ENCODE measurements at regions not wholly inside any gene's neighbourhood (a gene's known extent, or its start where the extent isn't known, plus 50 kb on each side); places are given as distances from the start of the nearest gene placed in this dataset.
A peak's percentile ranks its signal among the peaks of the same experiment; 100 is the strongest.

DNA sequence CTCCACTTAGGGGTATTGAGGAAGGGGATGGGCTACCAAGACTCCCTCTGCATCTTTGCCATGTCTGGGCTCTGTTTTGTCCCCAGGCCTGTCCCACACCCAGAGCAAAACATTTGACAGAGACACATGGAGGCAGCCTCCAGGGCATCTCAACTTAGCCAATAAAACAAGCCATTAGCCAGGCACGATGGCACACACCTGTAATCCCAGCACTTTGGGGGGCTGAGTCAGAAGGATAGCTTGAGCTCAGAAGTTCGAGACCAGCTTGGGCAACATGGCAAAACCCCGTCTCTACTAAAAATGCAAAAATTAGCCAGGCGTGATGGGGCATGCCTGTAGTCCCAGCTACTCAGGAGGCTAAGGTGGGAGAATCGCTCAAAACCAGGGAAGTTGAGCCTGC lies 120.3 kb upstream of the IPO9 start:
- DNase-seq (ENCODE audit: low read depth), result no peak

DNA sequence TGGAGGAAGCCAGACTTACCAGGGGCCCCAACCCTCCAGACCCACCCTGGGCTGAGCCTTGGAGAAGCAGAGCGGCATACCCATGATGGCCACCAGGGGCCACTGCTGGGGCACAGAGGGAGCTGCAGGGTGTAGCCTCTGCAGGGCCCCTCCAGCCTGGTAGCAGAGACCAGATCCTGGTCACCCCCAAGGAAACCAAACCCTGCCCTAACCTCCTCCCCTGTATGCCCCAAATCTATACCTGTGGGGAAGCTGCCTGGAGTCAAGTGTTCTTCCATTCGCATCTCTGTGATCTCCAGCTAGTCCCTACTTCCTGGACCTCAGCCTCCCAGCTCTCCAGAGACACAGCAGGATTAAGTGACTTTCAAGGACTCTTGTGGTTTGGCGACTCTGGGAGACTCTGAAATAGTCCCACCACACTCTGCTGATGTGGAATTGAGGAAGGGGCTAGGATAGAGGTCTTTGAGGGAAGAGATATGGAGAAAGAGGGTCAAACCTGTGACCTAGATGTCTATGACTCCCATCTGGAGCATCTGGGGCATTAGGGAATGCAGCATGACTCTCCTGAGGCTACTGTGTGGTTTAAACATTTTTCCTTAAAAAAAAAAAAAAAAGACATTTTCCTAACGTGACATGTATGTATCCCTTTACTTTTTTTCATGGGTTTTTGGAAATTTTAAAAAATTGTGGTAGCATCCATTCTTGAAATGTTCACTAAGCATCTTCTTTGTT lies 119.2 kb upstream of the IPO9 start:
- peak; percentile 10 for DNase-seq (ENCODE audit: low read depth)

DNA sequence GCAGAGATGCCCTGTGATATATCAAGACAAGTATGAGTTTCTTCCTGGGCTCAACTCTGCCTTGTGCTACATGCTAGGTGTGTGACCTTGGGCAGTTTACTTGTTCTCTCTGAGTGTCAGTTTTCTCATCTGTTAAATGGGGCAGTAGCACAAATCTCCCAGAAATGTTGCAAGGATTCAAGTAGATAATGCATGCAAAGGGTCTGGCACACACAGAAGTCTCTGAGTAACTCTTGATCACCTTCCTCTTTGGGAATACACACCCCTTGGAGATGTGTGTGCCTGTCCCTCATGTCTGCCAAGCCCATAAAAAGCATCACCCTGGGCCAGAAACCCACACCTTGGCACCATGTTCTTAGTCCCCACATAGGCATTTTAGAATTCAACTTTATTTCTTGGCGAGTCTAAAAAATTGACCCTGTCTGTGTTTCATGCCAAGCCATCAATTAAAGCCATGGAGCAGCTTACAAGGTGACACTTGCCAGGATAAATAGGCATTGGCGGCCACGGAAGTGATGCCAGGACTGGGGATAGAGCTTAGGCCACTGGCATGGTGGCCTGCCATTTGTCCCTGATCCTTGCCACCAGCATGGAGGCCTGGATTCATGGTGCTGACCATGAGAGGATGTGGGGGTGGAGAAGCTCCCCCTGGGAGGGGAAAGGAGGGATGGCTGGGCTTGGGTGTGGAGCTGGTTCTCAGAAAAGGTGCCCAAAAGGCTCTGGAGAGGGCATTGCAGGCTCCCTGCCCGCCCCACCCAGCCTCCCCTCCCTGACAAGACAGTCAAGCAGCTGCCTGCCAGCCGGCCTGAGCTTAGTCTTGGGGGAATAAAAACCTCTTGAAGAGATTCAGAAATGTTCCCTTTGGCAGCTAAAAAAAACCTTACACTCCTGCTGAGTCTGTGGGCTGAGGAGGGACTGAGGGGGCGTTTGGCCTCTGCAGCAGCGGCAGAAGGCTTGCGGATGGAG lies 118.0 kb upstream of the IPO9 start:
- no peak for DNase-seq (ENCODE audit: low read depth)

DNA sequence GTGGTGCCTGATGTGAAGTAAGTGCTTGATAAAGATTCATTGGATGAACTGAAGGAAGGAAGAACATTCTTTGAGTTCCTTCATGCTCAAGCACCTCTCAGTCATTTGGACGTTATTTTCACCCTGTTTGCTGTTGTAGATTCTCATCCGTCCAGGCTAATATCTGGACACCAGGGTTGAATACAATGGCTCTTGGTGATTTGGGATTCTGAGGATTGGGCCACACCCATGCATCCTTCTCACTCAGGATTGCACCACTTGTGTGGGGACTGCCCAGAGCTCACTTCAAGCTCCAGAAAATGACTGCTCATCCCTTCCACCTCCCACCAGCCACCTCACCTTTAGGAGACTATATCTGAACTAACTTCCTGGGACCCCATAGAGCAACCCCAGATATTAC lies 117.1 kb upstream of the IPO9 start:
- no peak for DNase-seq (ENCODE audit: low read depth)

DNA sequence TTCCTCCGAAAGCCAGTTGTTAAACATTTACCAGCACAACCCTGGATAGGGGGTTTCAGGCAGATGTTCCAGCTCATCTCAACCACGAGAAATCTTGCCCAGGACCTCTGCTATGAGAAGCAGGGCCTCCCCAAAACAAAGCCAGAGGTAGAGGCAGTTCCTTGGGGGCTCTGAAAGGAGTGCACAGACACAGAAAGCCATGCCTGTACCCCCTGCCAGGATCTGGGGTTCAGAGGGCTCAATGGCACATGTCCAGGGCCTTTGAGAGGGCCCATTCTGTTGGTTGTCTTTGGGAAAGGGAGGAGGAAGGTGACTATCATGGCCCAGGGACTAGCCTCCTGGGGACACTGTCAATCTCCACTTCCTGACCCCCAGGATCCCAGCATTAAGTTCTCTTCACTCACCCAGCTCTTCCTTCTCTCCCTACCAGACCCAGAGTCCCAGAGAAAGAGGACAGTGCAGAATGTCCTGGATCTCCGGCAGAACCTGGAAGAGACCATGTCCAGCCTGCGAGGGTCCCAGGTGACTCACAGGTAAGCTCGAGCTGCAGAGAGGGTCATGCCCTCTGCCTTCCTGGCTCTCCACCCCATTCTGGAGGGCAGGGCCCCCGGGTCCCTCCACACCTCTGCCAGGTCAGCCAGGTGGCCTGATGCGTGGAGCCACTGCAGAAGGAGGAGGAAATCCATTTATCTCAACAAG lies 116.4 kb upstream of the IPO9 start:
- no peak for DNase-seq (ENCODE audit: low read depth)

DNA sequence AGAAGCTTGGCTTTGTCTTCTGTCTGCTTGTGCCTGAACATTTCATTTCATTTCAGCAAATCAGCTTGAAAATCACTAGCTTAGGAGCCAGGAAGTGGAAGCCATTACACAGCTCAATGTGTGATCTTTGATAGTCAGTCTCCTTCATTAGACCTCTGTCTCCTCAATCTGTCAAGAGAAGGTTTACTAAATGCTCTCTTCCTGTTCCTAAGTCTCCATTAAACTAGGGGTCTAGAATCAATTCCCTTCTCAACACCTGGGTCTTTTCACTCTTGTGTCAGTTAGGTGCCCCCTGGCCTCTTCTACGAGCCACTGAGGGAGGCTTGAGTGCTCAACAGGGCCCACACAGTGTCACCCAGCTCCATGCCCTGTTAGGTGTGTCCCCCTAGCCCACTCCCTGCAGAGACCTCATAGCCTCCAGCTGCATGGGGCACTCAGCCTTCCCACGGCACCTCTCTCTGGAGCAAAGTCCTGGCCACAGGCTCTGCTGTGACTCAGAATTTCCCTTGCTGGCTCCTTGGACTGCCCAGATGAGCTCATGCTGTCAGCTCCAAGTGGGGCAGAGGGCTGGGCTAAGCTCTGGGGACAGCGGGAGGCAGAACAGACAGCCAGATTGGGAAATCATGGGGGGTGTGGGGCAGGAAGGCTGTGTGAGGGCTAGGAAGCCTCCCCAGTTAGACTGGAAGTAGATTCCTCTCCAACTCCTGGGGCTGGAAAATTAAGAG lies 115.7 kb upstream of the IPO9 start:
- DNase-seq (ENCODE audit: low read depth), result no peak

DNA sequence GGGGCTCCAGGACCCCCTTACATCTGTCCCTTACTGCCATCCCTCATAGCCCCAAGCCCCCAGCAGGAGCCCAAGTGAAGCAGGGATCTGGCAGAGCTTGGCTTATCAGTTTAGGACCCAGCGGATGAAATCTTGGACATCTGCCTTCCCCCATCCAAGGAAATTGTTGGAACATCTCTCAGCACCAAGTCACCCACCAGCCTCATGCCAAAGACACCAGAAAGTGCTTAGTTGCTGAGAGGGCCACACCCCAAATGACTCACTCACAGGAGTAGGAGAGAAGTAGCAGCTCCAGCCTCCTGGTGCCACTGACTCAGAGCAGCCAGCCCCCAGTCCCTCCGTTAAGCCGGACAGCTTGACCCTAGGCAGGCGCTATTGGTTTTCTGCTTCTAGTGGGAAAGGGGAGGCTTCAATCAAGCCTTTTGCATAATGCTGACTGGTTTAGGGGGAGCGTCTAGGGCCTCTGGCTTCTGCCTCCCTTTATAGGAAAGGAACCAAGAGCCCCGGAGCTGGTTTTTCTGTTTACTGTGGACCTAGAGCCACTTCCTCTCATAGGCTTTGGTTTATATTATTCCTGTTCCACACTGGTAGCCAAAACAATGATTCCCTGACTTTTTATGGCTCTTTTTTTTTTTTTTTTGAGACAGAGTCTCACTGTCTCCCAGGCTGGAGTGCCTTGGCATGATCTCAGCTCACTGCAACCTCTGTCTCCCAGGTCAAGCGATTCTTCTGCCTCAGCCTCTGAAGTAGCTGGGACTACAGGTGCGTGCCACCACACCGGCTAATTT lies 114.2 kb upstream of the IPO9 start:
- no peak for DNase-seq (ENCODE audit: low read depth)

DNA sequence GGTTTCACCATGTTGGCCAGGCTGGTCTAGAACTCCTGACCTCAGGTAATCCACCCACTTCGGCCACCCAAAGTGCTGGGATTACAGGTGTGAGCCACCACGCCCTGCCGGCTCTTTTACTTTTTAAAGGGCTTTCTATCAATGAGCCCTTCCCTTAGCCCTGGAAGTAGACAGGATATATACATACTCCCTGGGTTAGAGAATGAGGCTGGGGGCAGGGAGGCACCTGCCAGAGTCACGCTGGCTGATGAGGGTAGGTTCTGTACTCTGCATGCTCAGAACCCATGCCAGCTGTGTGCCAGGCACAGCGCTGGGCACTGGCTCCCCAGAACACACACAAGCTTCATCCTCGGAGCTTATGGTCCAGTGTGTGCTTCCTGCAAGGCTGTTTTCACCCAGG lies 113.6 kb upstream of the IPO9 start:
- no peak for DNase-seq (ENCODE audit: low read depth)

DNA sequence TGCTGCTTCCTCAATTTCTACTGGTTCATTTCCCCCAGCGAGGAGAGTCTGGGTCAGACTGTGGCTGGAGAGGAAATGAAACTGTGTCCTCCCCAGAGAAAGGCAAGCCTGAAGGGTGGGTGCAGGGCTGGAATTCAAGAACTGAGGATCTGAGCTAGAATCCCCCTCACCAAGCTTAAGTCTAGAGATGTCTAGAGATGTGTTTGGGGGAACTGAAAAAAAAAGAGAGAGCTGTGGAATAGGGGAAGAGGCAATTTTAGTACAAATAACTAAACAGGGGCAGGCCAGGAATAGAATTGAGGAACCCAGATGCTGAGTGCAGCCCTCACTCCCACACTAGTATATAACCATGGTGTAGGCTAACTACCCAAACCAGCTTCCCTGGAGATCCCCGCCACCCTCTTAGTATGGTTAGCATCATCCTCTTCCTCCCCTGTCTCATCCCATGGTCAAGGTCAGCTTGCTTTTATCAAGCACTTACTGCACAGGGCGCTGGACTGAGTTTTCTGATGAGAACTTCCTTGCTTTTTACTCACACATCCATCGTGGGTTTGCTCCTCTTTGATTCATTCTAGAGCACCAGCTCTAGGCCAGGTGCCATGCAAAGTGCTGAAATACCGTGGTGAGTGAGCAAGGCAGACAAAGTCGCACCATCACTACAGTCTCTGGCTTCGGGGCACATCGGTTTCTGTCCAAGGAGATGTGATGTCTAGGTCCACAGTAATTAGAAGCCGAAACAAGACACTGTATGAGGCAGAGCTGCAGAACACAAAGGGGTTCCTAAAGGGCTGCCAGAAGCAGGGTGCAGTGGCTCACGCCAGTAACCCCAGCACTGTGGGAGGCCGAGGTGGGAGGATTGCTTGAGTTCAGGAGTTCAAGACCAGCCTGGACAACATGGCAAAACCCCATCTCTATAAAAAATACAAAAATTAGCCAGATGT lies 112.9 kb upstream of the IPO9 start:
- DNase-seq (ENCODE audit: low read depth), result no peak

DNA sequence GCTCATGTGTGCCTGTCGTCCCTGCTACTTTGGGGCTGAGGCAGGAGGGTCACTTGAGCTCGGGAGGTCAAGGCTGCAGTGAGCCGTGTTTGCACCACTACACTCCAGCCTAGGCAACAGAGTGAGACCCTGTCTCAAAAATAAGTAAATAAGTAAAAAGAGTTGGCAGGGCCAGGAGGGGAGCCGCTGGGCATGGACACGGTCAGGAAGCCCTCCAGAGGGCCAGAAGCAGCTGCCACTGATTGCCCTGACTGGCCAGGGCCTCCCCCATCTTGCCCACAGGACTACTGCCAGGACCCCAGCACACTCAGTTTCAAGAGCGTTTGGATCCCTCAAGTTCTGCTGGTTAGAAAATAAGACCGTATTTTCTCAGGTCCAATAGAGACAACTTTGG lies 112.2 kb upstream of the IPO9 start:
- DNase-seq (ENCODE audit: low read depth), result no peak

DNA sequence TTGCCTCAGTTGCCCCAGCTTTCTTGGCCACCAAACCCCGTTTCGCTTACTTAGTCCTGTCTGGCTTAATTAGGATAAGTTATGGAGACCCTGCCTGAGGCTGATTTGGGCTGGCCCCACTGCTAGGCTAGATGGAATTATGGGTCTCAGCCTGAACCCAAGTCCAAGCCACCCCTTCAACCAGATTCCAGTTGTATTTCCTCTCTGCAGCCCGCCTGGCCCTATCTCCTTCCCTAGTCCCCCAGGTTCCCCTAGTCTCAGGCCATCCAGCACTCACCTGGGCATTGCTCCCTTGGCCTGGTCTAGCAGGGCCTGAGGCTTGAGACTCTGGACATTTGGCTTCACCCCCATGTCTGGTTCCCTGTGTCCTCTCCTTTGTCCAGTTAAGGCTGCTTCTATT lies 111.7 kb upstream of the IPO9 start:
- no peak for DNase-seq (ENCODE audit: low read depth)

DNA sequence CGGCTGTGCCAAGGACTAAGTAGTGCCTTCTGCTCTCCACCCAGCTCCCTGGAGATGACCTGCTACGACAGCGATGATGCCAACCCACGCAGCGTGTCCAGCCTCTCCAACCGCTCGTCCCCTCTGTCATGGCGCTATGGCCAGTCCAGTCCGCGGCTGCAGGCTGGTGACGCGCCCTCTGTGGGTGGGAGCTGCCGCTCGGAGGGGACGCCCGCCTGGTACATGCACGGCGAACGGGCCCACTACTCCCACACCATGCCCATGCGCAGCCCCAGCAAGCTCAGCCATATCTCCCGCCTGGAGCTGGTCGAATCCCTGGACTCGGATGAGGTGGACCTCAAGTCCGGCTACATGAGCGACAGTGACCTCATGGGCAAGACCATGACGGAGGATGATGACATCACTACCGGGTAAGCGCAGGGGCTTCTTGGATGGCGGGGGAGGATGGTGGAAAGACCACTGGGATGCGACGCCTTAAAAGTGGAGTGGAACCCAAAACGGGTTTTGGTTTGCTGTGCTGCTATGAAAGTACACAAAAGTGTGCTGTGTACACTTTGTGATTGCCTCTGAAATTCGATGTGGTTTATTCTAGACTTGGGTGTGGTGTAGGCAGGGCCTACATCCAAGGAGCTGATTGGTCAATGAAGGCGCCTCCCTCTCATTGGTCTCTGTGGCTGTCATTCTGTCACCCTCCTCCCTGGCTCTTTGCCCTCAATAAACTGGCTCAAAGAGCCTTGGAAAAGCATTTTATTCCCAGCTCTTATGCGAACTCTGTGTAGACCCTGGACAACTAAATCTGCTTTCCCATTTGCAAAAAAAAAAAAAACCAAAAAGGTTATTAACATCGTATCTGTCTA lies 110.4 kb upstream of the IPO9 start:
- DNase-seq (ENCODE audit: low read depth), result no peak

DNA sequence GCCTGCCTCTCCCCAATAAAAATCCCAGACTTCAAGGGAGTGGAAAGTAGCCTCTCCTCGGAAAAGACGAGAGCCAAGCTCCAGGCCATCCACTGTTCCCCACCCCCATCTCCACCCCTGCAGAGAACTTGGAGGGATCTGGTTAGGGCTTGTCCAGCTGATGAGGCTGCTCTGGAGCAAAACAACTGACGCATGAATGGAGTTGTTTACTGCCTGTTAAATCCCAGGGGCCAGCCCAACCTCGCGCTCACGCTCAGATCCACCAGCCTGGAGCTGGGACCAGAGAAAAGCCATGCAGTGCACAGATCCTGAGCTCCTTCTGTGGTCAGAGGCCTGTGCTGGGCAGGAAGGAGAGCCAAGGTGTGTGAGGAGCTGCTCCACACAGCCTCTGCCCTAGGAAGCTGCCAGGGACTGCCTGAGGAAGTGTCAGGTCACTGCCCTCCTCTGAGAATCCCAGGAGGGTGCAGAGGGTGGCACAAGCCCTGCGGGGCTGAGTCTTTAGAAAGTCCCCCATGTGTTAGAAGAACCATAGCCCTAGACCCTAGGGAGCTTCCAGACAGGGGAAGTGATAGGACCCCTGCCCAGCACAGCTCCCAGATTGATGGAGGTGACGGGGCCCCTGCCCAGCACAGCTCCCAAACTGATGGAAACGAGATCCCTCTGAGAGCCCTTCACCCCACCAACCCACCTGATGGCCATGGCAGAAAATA lies 109.0 kb upstream of the IPO9 start:
- DNase-seq (ENCODE audit: low read depth), result no peak

DNA sequence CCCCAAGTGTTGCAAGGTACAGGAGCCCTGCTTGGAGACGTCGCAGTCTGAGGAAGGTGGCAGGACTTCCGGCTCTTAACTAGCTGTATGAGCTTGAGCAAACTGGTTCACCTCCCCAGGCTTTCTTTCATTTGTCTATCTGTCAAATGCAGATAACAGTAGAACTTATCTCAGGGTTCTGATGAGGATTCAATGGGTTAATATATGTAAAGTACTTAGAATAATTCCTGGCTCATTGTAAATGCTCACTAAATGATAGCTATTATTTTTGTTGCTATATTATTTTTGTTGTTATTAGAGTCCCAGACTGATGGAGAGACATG lies 108.5 kb upstream of the IPO9 start:
- DNase-seq (ENCODE audit: low read depth), result no peak

DNA sequence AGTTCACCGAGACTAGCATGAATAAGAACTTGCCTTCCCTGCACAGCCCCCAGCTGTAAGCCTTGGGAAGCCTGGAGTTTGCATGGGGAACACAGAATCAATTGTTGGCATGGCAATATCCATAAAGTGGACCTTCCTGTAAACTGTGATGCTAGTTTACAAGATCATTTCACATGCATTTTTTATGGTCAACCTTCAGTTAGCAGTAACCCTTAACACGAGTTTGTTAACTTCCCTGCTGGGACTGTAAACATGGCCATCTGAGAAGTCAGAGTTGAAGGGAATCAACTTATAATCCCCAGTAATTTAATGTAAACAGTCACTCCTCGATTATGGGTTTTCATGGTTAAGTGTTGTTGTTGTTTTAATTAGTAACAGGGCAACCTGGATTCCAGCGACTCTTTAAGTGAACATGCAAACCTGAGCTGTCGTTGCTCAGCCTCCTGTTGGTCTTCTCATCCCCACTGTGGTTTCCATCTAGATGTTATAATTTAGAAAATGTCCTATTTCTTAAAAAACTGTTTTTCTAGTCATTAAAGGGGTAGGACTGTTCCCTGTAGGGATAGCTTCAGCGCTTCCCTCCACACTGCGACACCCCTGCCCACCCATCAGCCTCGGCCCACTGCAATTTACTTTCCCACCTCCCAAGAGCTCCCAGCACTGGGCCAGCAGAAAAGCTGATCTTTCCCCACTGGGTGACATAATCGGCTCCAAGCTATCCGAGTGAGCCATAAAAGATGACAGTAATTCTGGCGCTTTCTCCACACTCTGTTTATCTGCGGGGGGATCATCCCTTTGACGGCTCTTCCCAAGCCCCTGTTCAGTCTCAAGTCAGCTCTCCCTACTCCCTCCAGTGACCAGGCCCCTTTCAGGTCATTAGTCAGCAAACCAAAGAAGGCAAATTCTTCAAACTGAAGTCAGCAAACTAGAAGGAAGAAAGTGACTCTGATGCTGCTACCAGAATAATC lies 107.6 kb upstream of the IPO9 start:
- DNase-seq (ENCODE audit: low read depth), result no peak

DNA sequence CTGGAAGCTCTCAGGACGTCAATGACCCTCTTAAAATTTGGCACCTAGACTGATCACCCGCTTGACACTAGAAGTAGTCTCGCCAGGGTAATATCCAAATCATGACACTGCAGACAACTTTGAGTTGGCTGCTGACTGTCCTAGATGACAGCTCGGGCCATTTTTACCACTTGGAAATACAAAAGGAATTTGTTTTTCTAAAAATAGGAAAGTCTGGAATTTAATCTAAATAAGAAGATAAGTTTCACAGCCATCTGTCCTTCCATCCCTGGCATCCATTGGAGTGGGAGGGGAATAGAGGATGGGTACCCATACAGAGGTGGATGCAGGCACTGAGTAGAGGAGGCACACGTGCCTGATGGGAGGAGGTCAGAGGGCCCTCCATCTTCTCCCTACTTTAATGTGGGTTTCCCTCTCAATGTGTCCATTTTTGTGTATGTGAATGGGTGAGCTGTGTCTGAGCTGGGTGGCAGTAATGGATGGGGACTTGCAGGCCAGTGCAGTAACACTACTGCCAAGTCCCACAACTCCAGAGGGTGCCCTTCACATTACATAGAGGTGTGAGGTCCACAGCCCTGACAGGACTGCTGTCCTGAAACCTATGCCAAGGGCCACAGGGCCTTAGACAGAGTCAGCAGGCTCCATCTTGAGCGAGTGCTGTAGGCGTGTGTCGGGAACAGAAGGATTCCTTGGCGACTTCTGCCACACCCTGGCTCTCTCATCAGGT lies 104.8 kb upstream of the IPO9 start:
- no peak for DNase-seq (ENCODE audit: low read depth)

DNA sequence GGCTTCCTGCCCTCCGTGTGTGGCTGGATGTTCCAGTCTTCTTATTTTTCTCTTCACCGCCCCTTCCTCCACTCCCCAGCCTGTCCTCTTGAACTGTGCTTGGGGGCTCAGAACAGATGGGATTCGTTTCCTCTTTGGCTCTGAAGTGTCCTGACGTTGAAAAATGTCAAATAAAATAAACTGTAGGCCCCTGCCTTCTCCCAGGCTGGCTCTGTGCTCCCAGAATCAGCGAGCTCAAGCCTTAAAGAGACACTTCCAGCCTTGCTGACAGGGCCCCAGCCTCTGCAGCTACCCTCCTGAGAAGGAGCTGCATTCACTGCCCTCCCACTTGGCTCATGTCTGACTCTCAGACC lies 104.2 kb upstream of the IPO9 start:
- DNase-seq (ENCODE audit: low read depth), result no peak
